HG02852 (cell line): ENCODE measurements at regions not wholly inside any gene's neighbourhood (a gene's known extent, or its start where the extent isn't known, plus 50 kb on each side); places are given as distances from the start of the nearest gene placed in this dataset.
"Not testable (repeated sequence)": the region's sequence is repeated elsewhere in the genome, so short reads cannot be mapped to it uniquely, and the experiment has no call there.

ENCODE experiments used
- ATAC-seq: cut with Tn5 transposase; IDR thresholded peaks from one replicate; pipeline ENCODE4 v1.9.1; 2021; ENCODE audit warnings: mild to moderate bottlenecking, moderate library complexity; ENCODE audit not compliant: unreplicated experiment

- no peak for ATAC-seq
Measured at GRCh38 chr5:40453689-40454088, 226.0 kb upstream of the PTGER4 start.

GRCh38 chr5:40452874-40453624 lies 226.7 kb upstream of the PTGER4 start:
- peak; percentile 62 for ATAC-seq

DNA sequence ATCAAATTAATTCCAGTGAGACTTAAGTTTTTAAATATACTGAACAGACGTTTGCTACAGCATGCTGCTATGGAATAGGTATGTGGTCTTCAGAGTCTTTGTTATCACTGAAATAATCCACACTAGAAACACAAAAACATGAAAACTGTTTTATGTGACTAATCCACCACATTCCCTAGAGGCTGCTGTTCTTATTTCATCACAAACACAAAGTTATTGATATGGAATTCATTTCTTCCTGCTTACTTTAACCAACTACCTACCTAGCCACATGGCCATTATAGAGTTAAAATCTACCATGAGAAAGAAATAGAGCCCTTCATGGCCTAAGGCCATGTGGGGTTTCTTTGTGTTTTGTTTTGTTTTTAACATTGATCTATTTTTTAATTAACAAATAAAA lies 232.3 kb upstream of the PTGER4 start:
- ATAC-seq: no peak

DNA sequence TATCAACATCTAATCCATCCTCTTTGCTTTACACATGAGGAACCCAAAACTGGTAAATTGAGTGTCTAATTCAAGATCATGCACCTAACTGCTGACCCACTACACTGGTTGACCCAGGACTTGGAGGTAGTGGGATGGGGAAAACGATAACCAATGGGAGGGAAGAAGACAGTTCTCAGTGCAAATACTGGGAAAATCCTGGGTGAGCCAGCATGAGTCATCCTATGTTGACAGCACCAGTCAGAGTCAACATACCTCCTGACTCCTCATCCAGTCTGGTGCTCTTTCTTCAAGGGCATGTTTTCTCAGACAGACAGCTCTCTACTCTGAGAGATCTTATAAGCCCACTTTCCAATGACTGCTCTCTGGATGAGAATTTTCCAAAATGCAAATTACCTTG lies 232.8 kb upstream of the PTGER4 start:
- ATAC-seq: no peak

DNA sequence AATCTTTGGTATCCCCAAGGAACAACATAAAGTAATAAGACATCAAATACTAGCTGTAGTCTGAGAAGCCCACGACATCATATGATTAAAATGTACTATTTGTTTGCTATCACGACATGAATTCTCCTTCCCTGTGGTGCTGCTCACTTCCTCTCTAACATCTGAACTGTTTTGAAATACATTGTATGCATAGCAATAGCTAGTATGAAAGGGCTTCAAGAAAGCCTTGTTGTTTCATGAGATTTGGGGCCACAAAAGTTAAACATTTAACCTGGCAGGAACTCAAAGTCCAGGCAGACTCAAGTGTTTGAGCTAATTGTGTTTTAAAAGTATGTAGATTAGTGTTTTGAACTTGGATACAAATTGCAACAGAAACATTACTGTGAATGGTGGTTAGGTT lies 237.4 kb upstream of the PTGER4 start:
- no peak for ATAC-seq

DNA sequence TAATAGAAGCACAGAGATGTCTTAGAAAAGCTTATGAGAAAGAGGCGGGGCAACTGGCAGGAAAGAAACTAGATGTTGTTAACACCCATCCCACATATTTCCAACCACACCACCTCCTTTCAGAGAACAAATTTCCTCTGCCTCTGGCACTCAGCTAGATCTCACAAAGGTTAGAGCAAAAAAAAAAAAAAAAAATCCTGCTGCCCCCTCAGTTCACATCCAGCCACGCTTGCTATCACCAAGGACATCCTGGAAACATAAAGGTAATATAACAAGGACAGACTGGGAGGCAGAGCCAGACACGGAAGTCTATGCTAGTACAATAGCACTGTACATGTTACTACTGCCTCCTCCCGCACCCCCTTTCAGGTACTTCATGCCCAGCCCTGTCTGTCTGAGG lies 238.0 kb upstream of the PTGER4 start:
- ATAC-seq: no peak

DNA sequence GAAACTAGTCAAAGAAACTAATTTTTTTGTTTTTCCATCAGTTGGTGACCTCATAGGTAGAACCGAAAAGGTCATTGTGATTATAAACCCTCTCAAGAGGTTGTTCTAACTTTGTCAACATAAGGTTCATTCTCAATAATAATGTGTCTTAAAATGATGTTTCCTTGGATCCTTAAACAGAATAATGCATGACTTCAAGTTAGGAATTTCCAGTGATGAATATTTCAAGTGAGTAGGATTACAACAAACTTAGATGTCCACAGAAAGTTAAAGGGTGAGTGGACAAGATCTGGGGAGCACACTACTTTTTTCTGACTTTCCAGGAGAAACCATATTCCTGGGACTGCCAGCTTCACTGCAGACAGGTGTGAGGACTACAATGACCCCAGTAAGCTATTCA lies 239.0 kb upstream of the PTGER4 start:
- no peak for ATAC-seq

DNA sequence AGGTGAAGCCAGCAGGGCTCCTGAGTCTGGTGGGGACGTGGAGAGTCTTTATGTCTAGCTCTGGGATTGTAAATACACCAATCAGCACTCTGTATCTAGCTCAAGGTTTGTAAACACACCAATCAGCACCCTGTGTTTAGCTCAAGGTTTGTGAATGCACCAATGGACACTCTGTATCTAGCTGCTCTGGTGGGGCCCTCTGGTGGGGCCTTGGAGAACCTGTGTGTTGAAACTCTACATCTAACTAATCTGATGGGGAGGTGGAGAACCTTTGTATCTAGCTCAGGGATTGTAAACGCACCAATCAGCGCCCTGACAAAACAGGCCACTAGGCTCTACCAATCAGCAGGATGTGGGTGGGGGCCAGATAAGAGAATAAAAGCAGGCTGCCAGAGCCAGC lies 240.6 kb upstream of the PTGER4 start:
- ATAC-seq: not testable (repeated sequence)

DNA sequence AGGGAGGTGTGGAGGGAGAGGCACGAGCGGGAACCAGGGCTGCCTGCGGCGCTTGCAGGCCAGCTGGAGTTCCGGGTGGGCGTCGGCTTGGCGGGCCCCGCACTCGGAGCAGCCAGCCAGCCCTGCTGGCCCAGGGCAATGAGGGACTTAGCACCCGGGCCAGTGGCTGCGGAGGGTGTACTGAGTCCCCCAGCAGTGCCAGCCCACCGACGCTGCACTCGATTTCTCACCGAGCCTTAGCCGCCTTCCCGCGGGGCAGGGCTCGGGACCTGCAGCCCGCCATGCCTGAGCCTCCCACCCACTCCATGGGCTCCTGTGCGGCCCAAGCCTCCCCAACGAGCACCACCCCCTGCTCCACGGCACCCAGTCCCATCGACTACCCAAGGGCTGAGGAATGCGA lies 241.1 kb upstream of the PTGER4 start:
- not testable (repeated sequence) for ATAC-seq

GRCh38 chr5:40437452-40437861 lies 242.3 kb upstream of the PTGER4 start:
- ATAC-seq: peak; percentile 67

GRCh38 chr5:40436535-40437237 lies 243.0 kb upstream of the PTGER4 start:
- peak; percentile 55 for ATAC-seq

- not testable (repeated sequence) for ATAC-seq
Measured at GRCh38 chr5:40435706-40436105, 244.0 kb upstream of the PTGER4 start.

GRCh38 chr5:40432836-40433235 lies 246.9 kb upstream of the PTGER4 start:
- no peak for ATAC-seq

DNA sequence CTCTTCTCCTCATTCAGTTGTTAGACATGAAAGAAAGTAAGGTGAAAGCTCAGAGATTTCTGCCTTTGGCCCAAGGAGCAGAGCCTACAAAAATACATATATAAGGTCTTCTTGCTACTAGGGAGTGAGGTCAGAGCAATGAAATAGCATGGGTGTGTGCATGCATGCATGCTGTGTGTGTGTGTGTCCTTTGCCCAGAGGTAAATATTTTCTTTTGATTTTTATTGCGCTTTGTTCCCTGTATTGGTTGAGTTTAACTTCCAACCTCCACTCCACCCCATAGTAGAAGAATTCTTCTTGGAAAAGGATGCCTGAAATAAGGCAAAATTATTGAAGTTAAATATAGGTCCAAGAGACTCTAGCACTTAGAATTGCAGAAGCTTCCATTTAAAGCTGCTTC lies 248.0 kb upstream of the PTGER4 start:
- ATAC-seq: no peak

DNA sequence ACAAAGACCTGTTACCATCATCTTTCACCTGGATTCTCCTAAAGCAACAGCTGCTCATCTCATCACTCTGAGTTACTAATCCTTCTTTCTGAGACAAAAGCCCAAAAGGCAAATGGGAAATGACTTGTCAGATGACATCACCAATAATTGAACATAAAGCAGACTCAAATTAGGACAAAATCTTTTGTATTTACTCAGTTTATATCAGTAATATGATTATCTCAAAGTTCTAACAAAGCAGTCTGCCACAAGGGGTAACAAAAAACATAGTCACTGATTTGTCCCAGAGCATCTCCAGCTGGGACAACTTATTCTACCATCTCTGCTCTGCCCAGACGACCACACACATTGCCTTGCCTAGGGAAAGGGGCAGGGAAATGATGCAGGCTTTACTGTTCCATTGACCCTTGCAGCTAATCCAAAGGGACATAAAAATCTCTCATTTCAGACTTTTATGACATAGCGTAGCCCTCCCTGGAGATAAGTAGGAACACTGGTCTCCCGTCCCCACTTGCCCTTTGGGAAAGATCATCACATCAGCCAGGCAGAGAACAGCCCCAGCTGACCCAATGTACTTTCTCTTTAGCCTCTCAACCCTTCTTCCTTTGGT lies 249.5 kb upstream of the PTGER4 start:
- ATAC-seq: no peak

DNA sequence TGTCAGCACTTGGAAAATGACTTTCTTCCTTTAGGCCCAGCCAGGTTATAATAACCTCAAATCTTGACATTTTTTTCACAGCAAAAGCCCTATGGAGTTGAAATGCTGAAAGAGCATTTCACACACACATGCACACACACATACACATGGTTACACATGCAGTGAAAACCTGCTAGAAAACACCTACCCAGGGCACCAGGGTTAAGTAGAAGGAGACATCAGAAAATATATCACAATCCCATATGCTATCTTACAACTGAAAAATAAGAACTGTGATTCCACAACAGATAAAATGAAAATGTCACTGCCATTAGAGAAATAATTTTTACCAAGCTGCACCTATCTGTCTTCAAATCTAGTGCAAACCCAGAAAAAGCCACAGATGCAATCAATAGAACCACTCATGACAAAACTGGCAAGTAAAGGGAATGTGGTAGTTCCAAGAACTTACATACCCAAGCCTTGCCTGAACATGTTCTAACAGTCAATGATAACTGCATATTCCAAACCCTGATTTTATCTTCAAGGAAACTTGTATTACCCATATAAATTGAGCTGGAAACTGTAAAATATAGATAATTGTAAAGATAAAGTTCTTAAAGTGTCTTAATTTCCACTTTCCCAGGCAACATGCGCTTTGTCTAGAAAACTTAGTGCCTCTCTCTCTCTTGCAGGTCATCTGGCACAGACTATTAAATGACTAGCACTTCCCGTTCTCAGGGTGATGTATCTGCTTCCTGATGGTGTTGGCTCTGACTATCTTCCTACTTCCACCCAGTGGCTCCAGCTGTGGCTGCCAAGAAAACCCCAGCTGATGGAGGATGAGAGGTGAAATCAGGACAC lies 250.2 kb upstream of the PTGER4 start:
- no peak for ATAC-seq

- no peak for ATAC-seq
Measured at GRCh38 chr5:40428815-40429214, 250.9 kb upstream of the PTGER4 start.

DNA sequence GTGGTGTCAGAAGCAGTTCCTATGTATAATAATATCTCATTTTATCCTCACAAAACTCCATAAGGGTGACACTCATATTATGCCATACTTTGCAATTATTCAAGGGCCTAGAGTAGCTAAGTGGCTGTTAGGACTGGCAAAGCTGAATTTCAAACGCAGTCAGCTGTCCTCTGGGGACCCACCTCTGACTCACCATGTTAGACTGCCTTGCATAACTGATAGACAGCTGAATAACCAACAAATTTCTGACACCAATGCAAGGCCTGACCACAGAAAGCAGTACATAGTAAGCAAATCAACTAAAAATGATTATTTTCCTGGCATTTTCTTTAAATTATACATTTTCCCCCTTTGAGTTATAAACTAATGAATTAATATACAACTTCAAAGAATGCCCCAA lies 251.6 kb upstream of the PTGER4 start:
- no peak for ATAC-seq

DNA sequence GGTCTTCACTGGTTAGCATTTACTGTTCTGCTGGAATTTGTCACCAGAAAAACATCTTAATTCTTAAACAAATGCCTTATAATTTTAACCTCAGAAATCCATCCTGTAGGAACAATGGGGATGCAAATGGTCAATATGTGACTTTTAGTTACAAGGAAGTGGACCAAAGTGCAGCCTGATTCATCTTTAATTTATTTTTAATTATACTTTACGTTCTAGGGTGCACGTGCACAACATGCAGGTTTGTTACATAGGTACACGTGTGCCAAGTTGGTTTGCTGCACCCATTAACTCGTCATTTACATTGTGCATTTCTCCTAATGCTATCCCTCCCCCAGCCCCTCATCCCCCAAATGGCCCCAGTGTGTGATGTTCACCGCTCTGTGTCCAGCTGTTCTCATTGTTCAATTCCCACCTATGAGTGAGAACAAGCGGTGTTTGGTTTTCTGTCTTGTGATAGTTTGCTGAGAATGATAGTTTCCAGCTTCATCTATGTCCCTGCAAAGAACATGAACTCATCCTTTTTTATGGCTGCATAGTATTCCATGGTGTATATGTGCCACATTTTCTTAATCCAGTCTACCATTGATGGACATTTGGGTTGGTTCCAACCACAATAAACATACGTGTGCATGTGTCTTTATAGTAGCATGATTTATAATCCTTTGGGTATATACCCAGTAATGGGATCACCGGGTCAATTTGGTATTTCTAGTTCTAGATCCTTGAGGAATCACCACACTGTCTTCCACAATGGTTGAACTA lies 262.5 kb upstream of the PTGER4 start:
- not testable (repeated sequence) for ATAC-seq

GRCh38 chr5:40416588-40416987 lies 263.1 kb upstream of the PTGER4 start:
- no peak for ATAC-seq
